Kidney (tissue), 13 donors: ENCODE measurements at regions not wholly inside any gene's neighbourhood (a gene's known extent, or its start where the extent isn't known, plus 50 kb on each side); places are given as distances from the start of the nearest gene placed in this dataset.

Experiments used
- DNase-seq, 5 donors: peaks; one replicate each; pipeline ENCODE4 v3.0.0-alpha.2; 2013 to 2020
- FAIRE-seq: peaks from 2 replicates; lab custom pipeline; 2012; peaks lifted over from hg19 to GRCh38; lab: Jason Lieb, UNC
- H3K27ac ChIP-seq, 2 donors: one replicate each; pipeline ENCODE4 v1.7.0; 2013; ENCODE audit warnings: low read depth in 2 of 2, low read length in 2 of 2, inconsistent platforms in 1 of 2
- H3K27me3 ChIP-seq: one replicate; pipeline ENCODE4 v1.7.1; 2013; ENCODE audit warnings: low read length, inconsistent platforms; ENCODE audit not compliant: control insufficient read depth, insufficient read depth
- H3K36me3 ChIP-seq, 3 donors: one replicate each; pipeline versions ENCODE4 v1.7.0 to v1.7.1; 2013; ENCODE audit warnings: low read length in 3 of 3, control low read depth in 1 of 3, inconsistent platforms in 1 of 3; ENCODE audit not compliant: insufficient read depth in 3 of 3, control insufficient read depth in 2 of 3
- H3K4me1 ChIP-seq, 3 donors: one replicate each; pipeline versions ENCODE4 v1.7.0 to v1.7.1; 2013; ENCODE audit warnings: low read length in 3 of 3, inconsistent platforms in 1 of 3, low read depth in 1 of 3; ENCODE audit not compliant: control insufficient read depth in 2 of 3, insufficient read depth in 2 of 3
- H3K4me3 ChIP-seq, 3 donors: one replicate each; pipeline versions ENCODE4 v1.7.0 to v1.8.1; 2013; ENCODE audit warnings: low read length in 3 of 3, control low read depth in 1 of 3, inconsistent platforms in 1 of 3
- H3K9ac ChIP-seq, 3 donors: one replicate each; pipeline versions ENCODE4 v1.7.0 to v1.7.1; 2013; ENCODE audit warnings: low read length in 3 of 3, control low read depth in 1 of 3, inconsistent platforms in 1 of 3
- H3K9me3 ChIP-seq, 3 donors: one replicate each; pipeline versions ENCODE4 v1.7.0 to v1.7.1; 2013; ENCODE audit warnings: low read length in 3 of 3, control low read depth in 1 of 3, inconsistent platforms in 1 of 3; ENCODE audit not compliant: control insufficient read depth in 2 of 3, insufficient read depth in 1 of 3
- intact Hi-C: fragments of 100-400 bp; cut with DNase I; formaldehyde crosslinking; loops from one replicate; pipeline ENCODE4 v1.11.1; 2022
- TF ChIP-seq, protein P1 (sequence below): IDR thresholded peaks from 3 replicates; pipeline ENCODE4 v1.5.1; 2012; ENCODE audit warnings: mild to moderate bottlenecking, moderate library complexity, borderline replicate concordance; ENCODE audit not compliant: insufficient read depth; ENCODE audit errors: extremely low read depth
- donor health status: control.
- donor health status: control.
- donor health status: control.
- donor health status: control.
- donor health status: control.
- donor health status: DM: yes; HTN: yes; CAD: no.
- donor health status: Normal renal cell carcinoma (clear cell type).

DNA sequence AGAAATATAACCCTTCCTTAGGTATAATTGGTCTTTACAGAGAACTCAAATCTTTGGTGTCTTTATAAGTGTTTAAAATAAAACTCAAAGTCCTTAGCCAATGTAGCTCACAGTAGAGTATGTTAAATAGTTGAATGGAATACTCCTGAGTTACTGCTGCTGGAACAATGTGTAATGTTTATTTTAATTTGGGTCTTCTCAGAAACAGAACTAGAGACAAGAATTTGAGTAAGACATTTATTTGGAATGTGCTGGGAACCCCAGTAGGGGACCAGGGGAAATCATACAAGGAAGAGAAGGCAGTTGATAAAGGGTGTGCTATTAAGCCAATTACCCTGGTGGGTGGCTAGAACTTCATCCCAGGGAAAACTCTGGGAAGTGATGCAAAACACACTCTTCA, 240.4 kb upstream of the LDB2 start:
- DNase-seq (no peak), FAIRE-seq (no peak)
- no peak overlapping the region for H3K9ac ChIP-seq
- no peak overlapping the region for H3K27ac ChIP-seq
- no peaks in the 10 kb centered on the region for H3K27me3 ChIP-seq
- peaks cover 0 to 11% (median 0%) of the 10 kb centered on the region in 3 donors for H3K9me3 ChIP-seq
- intact Hi-C loops: no loop called here
- no peaks in the 10 kb centered on the region for H3K4me1 ChIP-seq
- no peaks in the 10 kb centered on the region for H3K36me3 ChIP-seq
- no peak overlapping the region for H3K4me3 ChIP-seq
- TF ChIP-seq, protein P1, sequence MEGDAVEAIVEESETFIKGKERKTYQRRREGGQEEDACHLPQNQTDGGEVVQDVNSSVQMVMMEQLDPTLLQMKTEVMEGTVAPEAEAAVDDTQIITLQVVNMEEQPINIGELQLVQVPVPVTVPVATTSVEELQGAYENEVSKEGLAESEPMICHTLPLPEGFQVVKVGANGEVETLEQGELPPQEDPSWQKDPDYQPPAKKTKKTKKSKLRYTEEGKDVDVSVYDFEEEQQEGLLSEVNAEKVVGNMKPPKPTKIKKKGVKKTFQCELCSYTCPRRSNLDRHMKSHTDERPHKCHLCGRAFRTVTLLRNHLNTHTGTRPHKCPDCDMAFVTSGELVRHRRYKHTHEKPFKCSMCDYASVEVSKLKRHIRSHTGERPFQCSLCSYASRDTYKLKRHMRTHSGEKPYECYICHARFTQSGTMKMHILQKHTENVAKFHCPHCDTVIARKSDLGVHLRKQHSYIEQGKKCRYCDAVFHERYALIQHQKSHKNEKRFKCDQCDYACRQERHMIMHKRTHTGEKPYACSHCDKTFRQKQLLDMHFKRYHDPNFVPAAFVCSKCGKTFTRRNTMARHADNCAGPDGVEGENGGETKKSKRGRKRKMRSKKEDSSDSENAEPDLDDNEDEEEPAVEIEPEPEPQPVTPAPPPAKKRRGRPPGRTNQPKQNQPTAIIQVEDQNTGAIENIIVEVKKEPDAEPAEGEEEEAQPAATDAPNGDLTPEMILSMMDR: no peak

GRCh38 chr4:17134565-17134964, 236.1 kb upstream of the LDB2 start:
- H3K36me3 ChIP-seq: no peaks in the 10 kb centered on the region
- no peaks in the 10 kb centered on the region for H3K27me3 ChIP-seq
- no peak overlapping the region for H3K4me3 ChIP-seq
- intact Hi-C loops: no loop called here
- no peaks in the 10 kb centered on the region for H3K4me1 ChIP-seq
- no peak overlapping the region for H3K27ac ChIP-seq
- no peak for FAIRE-seq
- peaks cover 0 to 11% (median 0%) of the 10 kb centered on the region in 3 donors for H3K9me3 ChIP-seq
- no peak overlapping the region for H3K9ac ChIP-seq
- TF ChIP-seq, protein P1: no peak
- no peak for DNase-seq

- H3K27ac ChIP-seq: no peak overlapping the region
- no peak for FAIRE-seq
- H3K27me3 ChIP-seq: no peaks in the 10 kb centered on the region
- peaks cover 0 to 8% (median 0%) of the 10 kb centered on the region in 3 donors for H3K9me3 ChIP-seq
- H3K4me1 ChIP-seq: no peaks in the 10 kb centered on the region
- no peak for DNase-seq
- TF ChIP-seq, protein P1: no peak
- intact Hi-C loops: no loop called here
- H3K4me3 ChIP-seq: no peak overlapping the region
- no peaks in the 10 kb centered on the region for H3K36me3 ChIP-seq
- no peak overlapping the region for H3K9ac ChIP-seq
Observed at GRCh38 chr4:17134100-17134499, 235.7 kb upstream of the LDB2 start.

- TF ChIP-seq, protein P1: no peak
- Histone ChIP-seq H3K9ac (no peak overlapping the region), H3K36me3 (no peaks in the 10 kb centered on the region), H3K27me3 (no peaks in the 10 kb centered on the region), H3K27ac (no peak overlapping the region), H3K9me3 (no peaks in the 10 kb centered on the region), H3K4me3 (no peak overlapping the region), H3K4me1 (no peaks in the 10 kb centered on the region)
- intact Hi-C loops: no loop called here
- no peak for FAIRE-seq
- DNase-seq: no peak
Observed at GRCh38 chr4:17132226-17132625, 233.8 kb upstream of the LDB2 start.
